ENCODE measurements at regions not wholly inside any gene's neighbourhood (a gene's known extent, or its start where the extent isn't known, plus 50 kb on each side); places are given as distances from the start of the nearest gene placed in this dataset.
"Not testable (repeated sequence)": the region's sequence is repeated elsewhere in the genome, so short reads cannot be mapped to it uniquely, and the experiment has no call there.

- Histone ChIP-seq H3K9me3 (ENCODE audit: control insufficient read depth, low read length) (no peaks in the 10 kb centered on the region), H3K4me1 (no peaks in the 10 kb centered on the region), H3K4me3 (ENCODE audit: low read depth, low read length) (no peak overlapping the region), H3K9ac (no peak overlapping the region), H3K4me2 (ENCODE audit: low read length) (no peak overlapping the region), H3K36me3 (ENCODE audit: control insufficient read depth, insufficient read depth, low read length) (no peaks in the 10 kb centered on the region), H2AFZ (no peak overlapping the region), H3K79me2 (no peaks in the 10 kb centered on the region), H3K27ac (no peak overlapping the region), H3K27me3 (ENCODE audit: control insufficient read depth, insufficient read depth, low read length) (no peaks in the 10 kb centered on the region)
- TF ChIP-seq, protein P1, sequence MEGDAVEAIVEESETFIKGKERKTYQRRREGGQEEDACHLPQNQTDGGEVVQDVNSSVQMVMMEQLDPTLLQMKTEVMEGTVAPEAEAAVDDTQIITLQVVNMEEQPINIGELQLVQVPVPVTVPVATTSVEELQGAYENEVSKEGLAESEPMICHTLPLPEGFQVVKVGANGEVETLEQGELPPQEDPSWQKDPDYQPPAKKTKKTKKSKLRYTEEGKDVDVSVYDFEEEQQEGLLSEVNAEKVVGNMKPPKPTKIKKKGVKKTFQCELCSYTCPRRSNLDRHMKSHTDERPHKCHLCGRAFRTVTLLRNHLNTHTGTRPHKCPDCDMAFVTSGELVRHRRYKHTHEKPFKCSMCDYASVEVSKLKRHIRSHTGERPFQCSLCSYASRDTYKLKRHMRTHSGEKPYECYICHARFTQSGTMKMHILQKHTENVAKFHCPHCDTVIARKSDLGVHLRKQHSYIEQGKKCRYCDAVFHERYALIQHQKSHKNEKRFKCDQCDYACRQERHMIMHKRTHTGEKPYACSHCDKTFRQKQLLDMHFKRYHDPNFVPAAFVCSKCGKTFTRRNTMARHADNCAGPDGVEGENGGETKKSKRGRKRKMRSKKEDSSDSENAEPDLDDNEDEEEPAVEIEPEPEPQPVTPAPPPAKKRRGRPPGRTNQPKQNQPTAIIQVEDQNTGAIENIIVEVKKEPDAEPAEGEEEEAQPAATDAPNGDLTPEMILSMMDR (IDR thresholded peaks at IDR 0.05) = no peak
Measured at GRCh38 chr14:98919434-98919833, 352.6 kb downstream of the BCL11B start.

GRCh38 chr14:98921306-98921705 lies 350.7 kb downstream of the BCL11B start:
- H3K27ac ChIP-seq; H2AFZ ChIP-seq; H3K27me3 ChIP-seq (ENCODE audit: control insufficient read depth, insufficient read depth, low read length); H3K79me2 ChIP-seq; H3K9ac ChIP-seq; H3K4me1 ChIP-seq; H3K36me3 ChIP-seq (ENCODE audit: control insufficient read depth, insufficient read depth, low read length); H3K9me3 ChIP-seq (ENCODE audit: control insufficient read depth, low read length); H3K4me2 ChIP-seq (ENCODE audit: low read length); H3K4me3 ChIP-seq (ENCODE audit: low read depth, low read length): not testable (repeated sequence)

DNA sequence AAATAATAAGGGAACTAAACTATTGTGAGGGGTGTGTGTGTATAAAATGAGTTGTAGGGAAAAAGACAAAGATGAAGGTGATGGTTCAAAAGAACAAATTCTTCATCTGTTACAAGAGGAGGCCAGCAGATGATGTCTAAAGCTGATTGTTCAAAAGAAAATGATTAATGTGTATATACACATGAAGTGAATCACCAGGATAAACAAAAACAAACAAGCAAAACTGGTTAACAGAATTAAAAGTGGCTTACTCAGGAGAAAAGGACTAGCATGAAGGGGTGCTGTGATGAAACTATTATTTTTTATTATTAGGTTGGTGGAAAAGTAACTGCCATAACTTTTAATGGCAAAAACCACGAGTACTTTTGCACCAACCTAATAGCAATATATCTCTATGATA lies 348.4 kb downstream of the BCL11B start:
- Histone ChIP-seq H3K79me2 (no peaks in the 10 kb centered on the region), H3K36me3 (ENCODE audit: control insufficient read depth, insufficient read depth, low read length) (no peaks in the 10 kb centered on the region), H3K4me2 (ENCODE audit: low read length) (no peak overlapping the region), H3K9ac (no peak overlapping the region), H3K4me1 (no peaks in the 10 kb centered on the region), H3K27ac (no peak overlapping the region), H3K9me3 (ENCODE audit: control insufficient read depth, low read length) (no peaks in the 10 kb centered on the region), H2AFZ (no peak overlapping the region), H3K4me3 (ENCODE audit: low read depth, low read length) (no peak overlapping the region), H3K27me3 (ENCODE audit: control insufficient read depth, insufficient read depth, low read length) (no peaks in the 10 kb centered on the region)
- TF ChIP-seq, protein P1 (IDR thresholded peaks at IDR 0.05) = no peak

DNA sequence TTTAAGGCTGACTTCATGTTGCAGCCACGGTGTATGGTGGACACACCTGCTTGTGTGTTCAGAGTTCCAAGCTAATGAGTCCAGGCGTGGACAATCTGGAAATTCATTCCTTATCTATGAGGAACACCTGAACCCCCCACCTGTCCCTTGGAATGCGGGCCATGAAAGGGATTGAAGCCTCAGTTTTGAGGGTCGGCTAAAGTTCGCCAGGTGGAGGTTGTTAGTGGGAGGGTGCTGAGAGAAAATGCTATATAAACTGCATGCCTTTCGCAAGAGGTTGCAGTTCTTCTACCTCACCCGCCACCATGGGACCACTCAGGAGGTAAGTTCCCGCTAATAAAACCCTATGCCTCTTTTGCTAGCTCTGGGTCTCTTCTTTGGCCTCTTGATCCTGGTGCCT lies 348.0 kb downstream of the BCL11B start:
- no peak overlapping the region for H3K9ac ChIP-seq
- no peak overlapping the region for H2AFZ ChIP-seq
- H3K79me2 ChIP-seq = no peaks in the 10 kb centered on the region
- no peak overlapping the region for H3K27ac ChIP-seq
- H3K4me1 ChIP-seq = no peaks in the 10 kb centered on the region
- H3K4me2 ChIP-seq (ENCODE audit: low read length) = no peak overlapping the region
- TF ChIP-seq, protein P1 (IDR thresholded peaks at IDR 0.05) = no peak
- H3K4me3 ChIP-seq (ENCODE audit: low read depth, low read length) = no peak overlapping the region
- H3K36me3 ChIP-seq (ENCODE audit: control insufficient read depth, insufficient read depth, low read length) = no peaks in the 10 kb centered on the region
- H3K27me3 ChIP-seq (ENCODE audit: control insufficient read depth, insufficient read depth, low read length) = no peaks in the 10 kb centered on the region
- no peaks in the 10 kb centered on the region for H3K9me3 ChIP-seq (ENCODE audit: control insufficient read depth, low read length)

- Histone ChIP-seq H3K4me2 (ENCODE audit: low read length) (no peak overlapping the region), H3K4me3 (ENCODE audit: low read depth, low read length) (no peak overlapping the region), H2AFZ (no peak overlapping the region), H3K27me3 (ENCODE audit: control insufficient read depth, insufficient read depth, low read length) (no peaks in the 10 kb centered on the region), H3K9ac (no peak overlapping the region), H3K27ac (no peak overlapping the region), H3K36me3 (ENCODE audit: control insufficient read depth, insufficient read depth, low read length) (no peaks in the 10 kb centered on the region), H3K79me2 (no peaks in the 10 kb centered on the region), H3K9me3 (ENCODE audit: control insufficient read depth, low read length) (no peaks in the 10 kb centered on the region), H3K4me1 (no peaks in the 10 kb centered on the region)
- TF ChIP-seq, protein P1 (IDR thresholded peaks at IDR 0.05) = no peak
Measured at GRCh38 chr14:98925354-98926040, 346.5 kb downstream of the BCL11B start.
